GM04504 (cell line): ENCODE measurements at regions not wholly inside any gene's neighbourhood (a gene's known extent, or its start where the extent isn't known, plus 50 kb on each side); places are given as distances from the start of the nearest gene placed in this dataset.

ENCODE experiments used
- DNase-seq: peaks from one replicate; pipeline ENCODE4 v3.0.0-alpha.2; 2012; ENCODE audit warnings: low read depth

DNA sequence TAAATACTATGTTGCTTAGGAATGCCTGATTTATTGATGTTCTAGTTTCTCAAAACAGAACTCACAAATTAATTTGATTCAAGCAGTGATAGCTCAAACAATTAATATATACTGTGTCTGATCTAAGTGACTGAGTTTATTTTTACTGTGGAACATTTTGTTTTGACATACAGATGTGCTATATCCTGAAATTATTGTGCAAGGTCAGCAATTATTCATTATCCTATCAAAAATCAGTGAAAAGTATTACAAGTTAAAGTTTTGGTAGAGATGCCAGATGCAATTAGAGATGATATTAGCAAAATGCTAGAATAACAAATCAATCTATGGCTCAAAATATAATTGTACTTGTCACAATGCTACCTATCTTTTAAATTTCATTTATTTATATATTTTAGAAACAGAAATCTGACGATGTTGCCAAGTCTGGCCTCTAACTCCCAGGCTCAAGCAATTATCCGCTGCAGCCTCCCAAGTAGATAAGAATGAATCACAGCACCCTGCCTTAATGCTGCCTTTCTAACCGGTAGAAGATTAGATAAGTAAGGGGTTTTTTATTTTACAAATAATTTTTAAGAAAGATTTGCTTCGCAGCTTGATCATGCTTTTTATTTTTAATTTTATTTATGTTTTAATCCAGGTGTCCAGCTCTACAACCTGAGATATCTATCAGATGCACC lies 825.5 kb upstream of the NDST4 start:
- DNase-seq: no peak

DNA sequence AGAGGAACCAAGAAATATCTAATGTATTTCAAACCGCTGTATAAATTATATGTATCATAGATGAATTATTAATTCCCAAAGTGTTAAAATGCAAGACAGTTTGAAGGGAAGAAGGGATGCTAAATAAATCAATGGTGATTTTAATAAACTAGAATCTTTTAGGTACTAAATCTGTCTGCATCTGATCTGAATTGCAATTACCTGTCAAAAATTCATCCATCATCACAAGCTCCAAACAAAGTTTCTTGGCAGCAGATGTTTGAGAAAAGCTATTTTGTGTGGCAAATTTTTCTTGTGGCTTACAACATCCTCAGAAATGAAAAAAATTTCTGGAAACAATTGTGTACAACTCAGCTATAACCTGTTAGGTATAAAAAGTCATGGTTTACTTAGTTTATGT lies 816.0 kb upstream of the NDST4 start:
- DNase-seq: no peak

DNA sequence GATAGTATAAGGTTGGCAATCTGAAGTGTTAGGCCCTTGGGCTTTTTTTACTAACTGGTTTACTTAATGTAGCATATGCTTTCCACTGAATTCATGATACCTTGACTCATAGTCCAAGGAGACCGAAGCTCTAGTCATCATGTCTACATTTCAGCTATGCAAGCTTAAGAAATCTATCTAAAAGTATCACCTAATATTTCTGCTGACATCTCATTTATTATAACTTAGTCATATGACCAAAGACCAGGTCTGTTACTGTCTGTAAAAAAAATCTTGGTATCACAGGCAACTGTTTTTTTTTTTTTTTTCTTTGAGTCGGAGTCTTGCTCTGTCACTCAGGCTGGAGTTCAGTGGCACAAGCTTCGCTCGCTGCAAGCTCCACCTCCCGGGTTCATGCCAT lies 814.0 kb upstream of the NDST4 start:
- DNase-seq: no peak

DNA sequence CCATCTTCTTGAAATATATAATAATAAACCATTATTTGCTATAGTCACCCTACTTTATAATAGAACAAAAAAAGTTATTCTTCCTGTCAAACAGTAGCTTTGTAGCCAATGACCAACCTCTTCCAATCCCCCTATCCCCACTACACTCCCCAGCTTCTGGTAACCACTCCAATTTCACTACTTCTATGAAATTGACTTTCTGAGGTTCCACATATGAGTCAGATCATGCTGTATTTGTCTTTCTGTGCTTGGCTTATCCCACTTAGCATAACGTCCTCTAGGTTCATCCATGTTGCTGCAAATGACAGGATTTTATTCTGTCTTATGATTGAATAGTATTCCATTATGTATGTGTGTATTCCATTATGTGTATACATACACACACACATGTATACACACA lies 809.7 kb upstream of the NDST4 start:
- no peak for DNase-seq

DNA sequence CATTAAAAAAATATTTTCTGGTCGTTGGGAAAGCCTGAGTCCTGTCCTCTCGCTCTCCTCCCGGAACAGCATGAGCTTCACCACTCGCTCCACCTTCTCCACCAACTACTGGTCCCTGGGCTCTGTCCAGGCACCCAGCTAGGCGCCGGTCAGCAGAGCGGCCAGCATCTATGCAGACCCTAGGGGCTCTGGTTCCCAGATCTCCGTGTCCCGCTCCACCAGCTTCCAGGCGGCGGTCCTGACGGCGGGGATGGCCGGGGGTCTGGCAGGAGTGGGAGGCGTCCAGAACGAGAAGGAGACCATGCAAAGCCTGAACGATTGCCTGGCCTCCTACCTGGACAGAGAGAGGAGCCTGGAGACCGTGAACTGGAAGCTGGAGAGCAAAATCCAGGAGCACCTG lies 807.2 kb upstream of the NDST4 start:
- no peak for DNase-seq

DNA sequence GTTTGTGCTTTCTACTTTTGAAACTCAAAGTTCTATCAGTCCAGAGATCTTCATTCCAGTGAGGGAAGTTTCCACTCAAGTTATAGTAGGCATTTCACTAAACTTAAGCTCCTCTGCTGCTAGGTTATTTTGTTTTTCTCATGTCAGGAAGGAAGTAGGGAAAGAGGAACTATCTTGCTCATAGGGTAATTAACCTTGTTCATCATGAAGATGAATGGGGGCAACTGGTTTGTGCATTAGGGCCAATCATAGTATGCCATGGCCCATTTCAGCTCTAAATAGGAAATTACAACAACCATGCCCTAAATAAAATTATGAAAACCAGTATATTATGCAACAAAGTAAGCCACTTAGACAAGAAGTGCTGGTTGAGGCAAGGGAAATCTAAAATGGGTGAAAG lies 804.7 kb upstream of the NDST4 start:
- DNase-seq: no peak

DNA sequence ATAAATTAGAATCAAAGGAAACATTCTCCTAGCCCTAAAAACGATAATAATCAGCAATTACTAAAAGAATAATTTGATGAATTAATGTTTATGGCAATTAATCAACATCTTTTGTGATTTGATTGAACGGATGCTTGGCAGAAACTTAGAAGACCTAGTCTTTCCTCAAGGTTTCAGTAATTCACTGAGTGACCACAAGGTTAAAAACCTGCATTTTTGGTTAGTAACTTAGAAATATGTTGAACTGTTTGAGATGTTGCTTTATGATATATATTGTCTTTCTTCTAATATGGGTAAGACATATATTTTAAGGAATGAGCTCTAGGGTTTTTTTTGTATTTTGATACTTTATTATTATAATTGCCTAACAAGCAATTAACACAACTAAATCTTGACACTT lies 793.0 kb upstream of the NDST4 start:
- no peak for DNase-seq

DNA sequence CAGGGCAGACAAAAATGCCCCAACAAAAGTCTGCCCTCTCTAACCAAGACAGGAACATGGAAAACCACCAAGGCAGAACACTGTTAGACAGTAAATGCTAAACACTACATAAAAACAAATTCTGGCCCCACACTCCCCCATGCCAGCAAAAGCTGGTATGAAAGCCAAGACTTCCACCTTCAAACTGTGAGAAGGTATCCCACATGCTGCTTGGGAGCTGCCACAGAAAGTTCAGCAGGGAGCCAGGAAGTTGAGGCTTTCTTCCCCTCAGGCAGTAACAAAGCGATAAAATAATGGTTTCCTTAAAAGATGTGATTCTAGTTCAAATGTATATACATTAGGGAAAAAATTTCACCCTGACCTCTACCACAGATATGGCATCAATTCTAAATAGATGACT lies 770.4 kb upstream of the NDST4 start:
- DNase-seq: no peak

DNA sequence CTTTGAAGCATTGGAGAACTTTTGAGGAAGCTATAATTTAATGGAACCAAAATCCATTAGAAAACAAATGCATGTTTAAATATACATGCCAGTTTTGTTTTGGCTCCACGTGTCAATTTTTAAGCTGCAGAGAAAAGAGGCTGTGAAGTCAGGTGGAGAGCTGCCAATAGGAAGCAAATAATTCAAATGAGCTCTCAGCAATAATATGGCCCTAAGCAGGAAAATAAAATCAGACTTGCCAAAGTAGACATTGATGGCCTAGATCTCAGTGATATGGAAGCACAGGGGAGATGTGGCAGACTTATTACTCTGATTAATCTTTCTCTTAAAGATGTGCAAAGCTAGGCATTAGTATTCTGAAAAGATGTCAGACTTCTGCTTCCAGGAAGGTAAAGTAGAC lies 769.8 kb upstream of the NDST4 start:
- DNase-seq: no peak

DNA sequence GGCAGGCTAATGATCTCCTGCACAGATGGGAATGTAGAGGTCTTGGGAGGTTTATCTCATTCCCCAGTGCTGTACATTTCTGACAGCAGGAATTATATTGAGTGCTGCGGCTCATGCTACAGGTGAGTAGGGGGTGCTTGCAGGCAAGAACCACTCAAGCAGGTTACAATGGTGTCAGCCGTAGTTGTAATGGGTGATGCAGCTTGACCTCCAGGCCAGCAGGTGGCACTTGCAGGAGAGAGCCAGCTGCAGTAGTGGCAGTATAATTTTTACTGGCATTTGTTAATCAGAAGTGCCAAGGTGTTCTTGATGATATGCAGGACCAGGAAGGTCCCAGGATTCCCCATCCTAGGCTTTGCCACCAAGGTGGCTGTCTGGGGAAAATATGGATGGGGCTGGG lies 759.6 kb upstream of the NDST4 start:
- no peak for DNase-seq

DNA sequence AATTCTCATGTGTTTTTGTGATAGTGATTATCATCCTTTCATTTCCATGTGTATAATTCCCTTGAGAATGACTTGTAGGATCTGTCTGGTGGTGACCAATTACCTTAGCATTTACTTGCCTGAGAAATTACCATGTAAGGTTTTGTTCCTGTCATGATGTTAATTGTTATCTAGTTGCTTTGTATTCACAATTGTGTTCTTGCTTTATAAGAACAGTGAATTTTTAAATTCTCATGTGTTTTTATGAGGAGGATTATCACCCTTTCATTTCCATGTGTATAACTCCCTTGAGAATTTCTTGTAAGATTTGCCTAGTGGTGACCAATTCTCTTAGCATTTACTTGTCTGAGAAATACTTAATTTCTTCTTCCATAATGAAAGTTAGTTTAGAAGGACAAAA lies 758.2 kb upstream of the NDST4 start:
- DNase-seq: no peak

DNA sequence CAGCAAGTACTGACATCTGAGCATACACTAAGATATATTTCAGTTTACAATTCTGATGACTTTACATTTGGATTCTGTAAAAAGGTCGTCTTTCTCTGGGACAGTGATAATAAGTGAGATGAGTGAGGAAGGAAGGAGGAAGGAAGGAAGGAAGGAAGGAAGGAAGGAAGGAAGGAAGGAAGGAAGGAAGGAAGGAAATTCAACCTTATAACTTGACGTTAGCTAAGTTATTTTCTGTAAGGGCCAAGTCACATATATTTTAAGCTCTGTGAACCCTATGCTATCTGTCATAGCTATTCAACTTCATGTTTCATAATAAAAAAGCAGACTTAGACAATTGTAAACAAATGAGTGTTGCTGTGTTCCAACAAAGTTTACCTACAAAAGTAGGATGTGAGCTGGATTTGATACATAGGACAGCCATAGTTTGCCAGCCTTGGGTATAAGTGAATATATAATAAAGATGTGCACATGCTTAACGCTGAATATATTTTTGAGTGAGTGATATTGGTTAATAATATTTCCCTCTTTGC lies 753.0 kb upstream of the NDST4 start:
- DNase-seq: no peak

DNA sequence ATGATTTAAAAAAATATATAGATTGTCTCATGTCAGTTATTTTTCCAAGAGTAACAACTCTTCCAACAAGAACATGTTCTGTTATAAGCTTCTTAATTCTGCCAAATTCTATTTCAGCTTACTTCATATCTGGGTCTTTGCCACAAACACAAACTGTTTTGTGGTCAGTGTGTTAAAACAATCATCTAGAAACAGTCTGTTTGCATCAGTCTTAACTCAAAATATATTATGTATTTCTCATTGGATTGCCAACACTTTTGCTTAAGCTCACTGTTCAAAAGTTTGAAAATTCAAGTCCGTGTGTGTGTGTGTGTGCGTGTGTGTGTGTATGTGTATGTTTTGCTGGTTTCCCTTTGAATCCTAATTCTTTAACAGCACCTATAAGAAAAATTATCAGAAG lies 752.3 kb upstream of the NDST4 start:
- DNase-seq: no peak

DNA sequence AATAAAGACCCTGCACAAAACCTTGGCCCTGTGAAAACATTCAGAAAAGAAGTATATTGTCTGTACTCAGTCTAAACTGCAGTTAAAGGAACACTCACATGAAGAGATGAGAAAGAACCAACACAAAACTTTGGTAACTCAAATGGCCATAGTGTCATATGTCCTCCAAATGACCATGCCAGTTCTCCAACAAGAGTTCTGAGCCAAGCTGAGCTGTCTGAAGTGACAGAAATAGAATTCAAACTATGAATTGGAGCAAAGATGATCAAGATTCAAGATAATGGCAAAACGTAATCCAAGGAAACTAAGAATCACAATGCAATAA lies 739.3 kb upstream of the NDST4 start:
- no peak for DNase-seq

DNA sequence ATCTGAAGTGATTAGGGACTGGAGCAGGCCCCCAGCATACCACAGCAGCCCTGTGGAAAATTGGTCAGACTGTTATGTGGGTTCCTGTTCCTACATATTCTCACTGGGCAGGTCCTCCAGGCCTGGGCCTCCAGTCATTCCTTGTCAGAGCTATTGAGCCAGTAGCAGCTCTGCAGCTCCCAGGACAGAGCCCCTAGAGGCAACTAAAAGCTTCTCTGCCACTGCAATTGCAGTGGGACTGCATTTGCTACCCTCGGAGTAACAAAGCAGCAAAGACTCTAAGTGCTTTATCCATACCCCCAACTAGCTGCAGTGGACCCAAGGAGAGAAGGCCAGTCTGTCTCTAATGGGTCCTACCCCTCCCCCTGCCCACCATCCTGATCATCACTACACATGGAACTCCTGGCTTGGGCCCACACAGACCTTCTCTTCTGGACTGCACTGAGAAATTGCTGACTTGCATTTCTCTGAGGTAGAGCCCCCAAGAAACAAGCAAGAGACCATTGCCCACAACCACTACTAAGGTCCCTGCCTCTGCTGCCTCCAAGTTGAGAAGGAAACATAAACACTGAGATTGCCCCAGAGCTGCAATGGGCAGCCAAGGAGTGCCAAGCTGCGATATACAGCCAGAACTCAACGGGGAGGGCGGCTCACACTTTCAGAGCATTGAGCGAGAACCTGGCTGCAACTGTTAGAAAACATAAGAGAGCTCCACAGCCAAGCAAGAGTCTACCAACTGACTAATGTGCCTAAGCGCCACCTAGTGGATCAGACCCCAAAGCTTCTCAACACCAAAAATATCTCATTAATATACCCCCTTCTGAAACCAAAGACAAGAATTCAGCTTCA lies 738.7 kb upstream of the NDST4 start:
- DNase-seq: no peak

DNA sequence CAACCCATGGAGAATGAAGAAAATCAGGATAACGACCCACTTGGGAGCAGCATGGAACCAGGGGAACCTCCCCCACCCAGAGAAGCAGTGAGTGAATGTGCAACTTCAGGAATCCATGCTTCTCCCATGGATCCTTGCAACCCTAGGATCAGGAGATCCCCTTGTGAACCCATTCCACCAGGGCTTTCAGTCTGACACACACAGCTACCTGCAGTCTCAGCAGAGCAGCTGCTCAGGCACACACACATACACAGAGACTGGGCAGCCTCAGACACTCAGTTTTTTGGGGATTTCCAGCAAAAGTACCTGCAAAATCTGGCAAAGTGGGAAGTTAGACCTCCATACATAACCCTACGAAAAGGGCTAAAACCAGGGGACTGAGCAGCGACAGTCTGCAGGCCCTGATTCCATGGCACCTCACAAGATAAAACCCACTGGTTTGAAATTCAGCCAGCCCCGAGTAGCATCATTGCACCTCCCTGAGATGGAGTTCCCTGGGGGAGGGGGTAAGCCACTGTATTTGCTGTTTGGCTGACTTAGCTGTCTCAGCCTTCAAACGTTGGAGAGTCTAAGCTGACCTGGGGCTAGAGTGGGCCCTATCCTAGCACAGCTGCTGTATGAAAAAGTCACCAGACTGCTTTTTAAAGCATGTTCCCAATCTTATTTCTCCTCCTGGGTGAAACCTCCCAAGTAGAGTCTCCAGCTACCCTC lies 737.5 kb upstream of the NDST4 start:
- DNase-seq: no peak

DNA sequence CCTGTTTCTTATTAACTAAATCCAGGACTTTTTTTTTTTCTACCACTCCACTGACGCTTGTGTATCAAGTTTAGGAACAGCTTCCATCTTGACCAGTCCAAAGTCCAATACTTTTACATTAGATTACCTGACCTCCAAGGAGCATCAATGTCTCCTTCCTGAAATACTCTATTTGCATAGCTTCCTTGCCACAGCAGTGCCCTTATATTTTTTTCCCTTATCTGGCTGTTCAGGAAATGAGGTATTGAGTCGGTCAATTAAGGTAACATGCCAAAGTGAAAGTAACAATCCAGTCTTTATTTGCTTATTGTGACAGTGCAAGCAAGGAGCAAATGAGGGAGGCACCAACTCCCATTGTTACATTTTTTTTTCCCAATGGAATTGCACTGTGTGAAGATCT lies 730.8 kb upstream of the NDST4 start:
- DNase-seq: no peak

DNA sequence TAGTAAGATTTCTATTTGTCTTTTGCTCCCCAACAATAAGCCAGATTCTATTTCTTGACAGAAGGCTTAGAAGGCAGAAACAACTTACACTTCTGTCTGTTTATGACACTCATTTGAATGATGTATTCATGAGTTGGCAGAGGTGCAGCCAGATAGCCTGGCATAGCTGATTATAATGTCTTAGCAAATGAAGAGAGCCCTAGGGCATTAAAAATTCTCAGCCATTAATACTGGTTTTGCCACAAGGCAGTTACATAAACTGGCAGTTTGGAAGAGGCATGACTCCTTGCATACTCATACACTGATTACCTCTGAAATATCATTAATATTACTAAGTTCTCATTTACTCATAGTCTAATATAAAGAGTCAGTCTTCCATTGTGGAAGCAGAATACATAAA lies 728.5 kb upstream of the NDST4 start:
- DNase-seq: no peak

DNA sequence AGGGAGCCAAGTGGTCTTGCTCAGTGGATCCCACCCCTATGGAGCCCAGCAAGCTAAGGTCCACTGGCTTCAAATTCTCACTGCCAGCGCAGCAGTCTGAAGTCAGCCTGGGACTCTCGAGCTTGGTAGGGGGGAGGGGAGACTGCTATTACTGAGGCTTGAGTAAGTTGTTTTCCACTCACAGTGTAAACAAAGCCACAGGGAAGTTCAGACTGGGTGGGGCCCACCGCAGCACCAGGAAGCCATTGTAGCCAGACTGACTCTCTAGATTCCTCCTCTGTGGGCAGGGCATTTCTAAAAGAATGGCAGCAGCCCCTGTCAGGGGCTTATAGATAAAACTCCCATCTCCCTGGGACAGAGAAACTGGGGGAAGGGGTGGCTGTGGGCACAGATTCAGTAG lies 721.0 kb upstream of the NDST4 start:
- no peak for DNase-seq

DNA sequence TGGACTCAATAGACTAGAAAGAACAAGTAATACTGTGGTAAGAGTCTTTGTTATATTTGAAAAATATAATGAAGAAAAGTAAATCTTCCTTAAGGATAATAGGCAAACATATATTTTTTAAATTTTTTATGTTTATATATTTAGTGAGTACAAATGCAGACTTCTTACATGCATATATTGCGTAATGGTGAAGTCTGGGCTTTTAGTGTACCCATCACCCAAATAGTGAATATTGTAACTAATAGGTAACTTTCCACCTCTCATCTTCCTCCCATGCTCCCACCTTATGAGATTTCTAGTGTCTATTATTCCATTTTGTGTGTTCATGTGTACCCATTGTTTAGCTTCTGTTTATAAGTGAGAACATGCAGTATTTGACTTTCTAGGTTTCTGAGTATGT lies 711.2 kb upstream of the NDST4 start:
- no peak for DNase-seq

DNA sequence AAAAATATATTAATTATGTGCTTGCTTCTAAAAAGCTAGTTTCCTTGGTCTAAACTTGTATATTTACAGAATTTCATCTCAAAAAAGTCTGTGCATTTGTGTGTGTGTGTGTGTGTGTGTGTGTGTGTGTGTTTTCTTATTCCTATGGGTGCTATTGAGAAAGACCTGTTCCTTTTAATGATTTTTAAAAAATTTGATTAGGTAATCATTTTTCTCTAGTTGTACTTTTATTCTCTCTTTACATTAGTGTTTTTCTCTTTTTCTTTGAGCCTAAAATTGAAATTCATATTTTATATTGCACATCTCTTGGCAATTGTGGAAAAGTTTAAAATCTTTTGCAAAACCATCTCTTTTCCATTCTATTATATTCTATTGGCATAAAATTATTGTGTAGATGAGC lies 690.4 kb upstream of the NDST4 start:
- DNase-seq: no peak

DNA sequence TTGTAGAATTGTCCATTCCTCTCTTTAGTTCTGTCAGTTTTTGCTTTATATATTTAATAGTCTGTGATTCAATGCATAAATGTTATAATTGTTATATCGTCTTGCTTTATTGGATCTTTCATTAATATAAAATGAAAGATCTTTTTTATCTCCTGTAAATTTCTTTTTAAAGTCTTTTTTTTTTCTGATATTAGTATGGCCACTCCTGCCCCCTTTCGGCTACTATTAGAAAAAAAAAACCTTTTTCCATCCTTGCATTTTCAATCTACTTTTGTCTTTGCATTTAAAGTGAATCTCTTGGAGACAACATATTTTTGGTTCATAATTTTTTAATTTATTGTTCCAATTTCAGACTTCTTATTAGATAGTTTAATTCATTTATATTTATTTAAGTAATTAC lies 677.4 kb upstream of the NDST4 start:
- DNase-seq: no peak

DNA sequence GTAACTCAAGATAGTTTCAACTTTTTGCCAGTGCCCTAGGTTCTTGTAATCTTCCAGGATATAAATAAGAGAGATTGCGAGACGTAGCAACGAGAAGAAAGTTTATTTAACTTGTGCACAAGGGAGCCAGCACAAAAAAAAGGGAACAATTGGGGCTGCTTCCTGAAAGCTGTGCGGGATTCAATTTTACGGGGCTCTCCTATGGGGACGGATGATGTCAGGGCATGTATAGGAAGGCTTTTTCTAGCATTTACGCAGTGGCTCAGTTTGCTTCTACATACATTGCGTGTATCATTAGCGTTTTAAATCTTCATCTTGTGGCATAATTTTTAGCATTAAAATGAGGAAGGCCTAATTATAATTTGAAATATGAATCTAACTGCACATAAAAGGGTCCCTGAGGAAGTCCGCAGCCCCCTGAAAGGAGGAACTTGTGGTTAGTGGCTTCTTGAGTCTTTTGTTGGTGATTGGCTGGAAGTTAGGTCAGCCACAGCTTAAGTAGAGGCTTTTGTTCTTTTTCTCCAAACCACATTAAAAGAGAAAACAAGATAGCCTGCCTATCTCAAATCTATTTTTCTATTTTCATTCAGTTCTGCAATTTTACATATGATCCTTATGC lies 668.2 kb upstream of the NDST4 start:
- no peak for DNase-seq
